SK-N-SH treated with all-trans-retinoic acid at 6 μM for 48 hours (cell line): ENCODE measurements at regions not wholly inside any gene's neighbourhood (a gene's known extent, or its start where the extent isn't known, plus 50 kb on each side); places are given as distances from the start of the nearest gene placed in this dataset.

ENCODE experiments used
- SNAI2 ChIP-seq: fragments of 250-450 bp; sonication (Bioruptor Pico); IDR thresholded peaks from 2 replicates; pipeline ENCODE4 v1.5.0; 2020; ENCODE audit warnings: mild to moderate bottlenecking, moderate library complexity
- ZC3H10 ChIP-seq: fragments of 250-450 bp; sonication (Bioruptor Pico); IDR thresholded peaks from 2 replicates; pipeline ENCODE4 v1.5.1; 2021; ENCODE audit warnings: mild to moderate bottlenecking, moderate library complexity
- ZFP3 ChIP-seq: fragments of 250-450 bp; sonication (Bioruptor Pico); IDR thresholded peaks from 2 replicates; pipeline ENCODE4 v1.5.0; 2020; ENCODE audit warnings: mild to moderate bottlenecking, moderate library complexity
- TF ChIP-seq, protein P1 (sequence below): fragments of 250-450 bp; sonication (Bioruptor Pico); IDR thresholded peaks from 2 replicates; pipeline ENCODE4 v1.8.0; 2020; ENCODE audit warnings: mild to moderate bottlenecking, moderate library complexity, borderline replicate concordance
- TF ChIP-seq, protein P2 (sequence below): fragments of 250-450 bp; sonication (Bioruptor Pico); IDR thresholded peaks from 2 replicates; pipeline ENCODE4 v1.5.0; 2020; ENCODE audit warnings: mild to moderate bottlenecking, moderate library complexity

DNA sequence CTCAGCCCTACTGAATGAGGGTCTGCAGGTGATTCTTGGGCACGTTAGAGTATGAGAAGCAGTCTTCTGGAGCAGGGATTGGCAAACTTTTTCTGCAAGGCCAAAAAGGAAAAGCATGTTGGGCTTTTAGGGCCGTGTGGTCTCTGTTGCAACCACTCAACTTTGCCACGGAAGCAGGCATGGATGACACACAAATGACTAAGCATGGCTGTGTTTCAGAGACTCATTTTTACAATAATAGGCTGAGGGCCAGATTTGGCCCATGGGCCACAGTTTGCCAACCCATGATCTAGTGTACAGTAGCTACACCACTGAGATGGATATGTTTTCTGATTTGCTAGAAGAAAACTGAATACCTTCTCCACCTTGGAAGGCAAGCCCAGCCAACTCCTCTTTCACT is 66.1 kb upstream of the PRICKLE2 start:
- TF ChIP-seq, protein P1, sequence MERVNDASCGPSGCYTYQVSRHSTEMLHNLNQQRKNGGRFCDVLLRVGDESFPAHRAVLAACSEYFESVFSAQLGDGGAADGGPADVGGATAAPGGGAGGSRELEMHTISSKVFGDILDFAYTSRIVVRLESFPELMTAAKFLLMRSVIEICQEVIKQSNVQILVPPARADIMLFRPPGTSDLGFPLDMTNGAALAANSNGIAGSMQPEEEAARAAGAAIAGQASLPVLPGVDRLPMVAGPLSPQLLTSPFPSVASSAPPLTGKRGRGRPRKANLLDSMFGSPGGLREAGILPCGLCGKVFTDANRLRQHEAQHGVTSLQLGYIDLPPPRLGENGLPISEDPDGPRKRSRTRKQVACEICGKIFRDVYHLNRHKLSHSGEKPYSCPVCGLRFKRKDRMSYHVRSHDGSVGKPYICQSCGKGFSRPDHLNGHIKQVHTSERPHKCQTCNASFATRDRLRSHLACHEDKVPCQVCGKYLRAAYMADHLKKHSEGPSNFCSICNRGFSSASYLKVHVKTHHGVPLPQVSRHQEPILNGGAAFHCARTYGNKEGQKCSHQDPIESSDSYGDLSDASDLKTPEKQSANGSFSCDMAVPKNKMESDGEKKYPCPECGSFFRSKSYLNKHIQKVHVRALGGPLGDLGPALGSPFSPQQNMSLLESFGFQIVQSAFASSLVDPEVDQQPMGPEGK = no peak
- no peak for TF ChIP-seq ZC3H10
- TF ChIP-seq, protein P2, sequence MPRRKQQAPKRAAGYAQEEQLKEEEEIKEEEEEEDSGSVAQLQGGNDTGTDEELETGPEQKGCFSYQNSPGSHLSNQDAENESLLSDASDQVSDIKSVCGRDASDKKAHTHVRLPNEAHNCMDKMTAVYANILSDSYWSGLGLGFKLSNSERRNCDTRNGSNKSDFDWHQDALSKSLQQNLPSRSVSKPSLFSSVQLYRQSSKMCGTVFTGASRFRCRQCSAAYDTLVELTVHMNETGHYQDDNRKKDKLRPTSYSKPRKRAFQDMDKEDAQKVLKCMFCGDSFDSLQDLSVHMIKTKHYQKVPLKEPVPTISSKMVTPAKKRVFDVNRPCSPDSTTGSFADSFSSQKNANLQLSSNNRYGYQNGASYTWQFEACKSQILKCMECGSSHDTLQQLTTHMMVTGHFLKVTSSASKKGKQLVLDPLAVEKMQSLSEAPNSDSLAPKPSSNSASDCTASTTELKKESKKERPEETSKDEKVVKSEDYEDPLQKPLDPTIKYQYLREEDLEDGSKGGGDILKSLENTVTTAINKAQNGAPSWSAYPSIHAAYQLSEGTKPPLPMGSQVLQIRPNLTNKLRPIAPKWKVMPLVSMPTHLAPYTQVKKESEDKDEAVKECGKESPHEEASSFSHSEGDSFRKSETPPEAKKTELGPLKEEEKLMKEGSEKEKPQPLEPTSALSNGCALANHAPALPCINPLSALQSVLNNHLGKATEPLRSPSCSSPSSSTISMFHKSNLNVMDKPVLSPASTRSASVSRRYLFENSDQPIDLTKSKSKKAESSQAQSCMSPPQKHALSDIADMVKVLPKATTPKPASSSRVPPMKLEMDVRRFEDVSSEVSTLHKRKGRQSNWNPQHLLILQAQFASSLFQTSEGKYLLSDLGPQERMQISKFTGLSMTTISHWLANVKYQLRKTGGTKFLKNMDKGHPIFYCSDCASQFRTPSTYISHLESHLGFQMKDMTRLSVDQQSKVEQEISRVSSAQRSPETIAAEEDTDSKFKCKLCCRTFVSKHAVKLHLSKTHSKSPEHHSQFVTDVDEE (CRISPR knock-in tag) = no peak
- no peak for TF ChIP-seq ZFP3 (CRISPR knock-in tag)
- no peak for TF ChIP-seq SNAI2 (CRISPR knock-in tag)
